ENCODE measurements at regions not wholly inside any gene's neighbourhood (a gene's known extent, or its start where the extent isn't known, plus 50 kb on each side); places are given as distances from the start of the nearest gene placed in this dataset.

GRCh38 chr4:23323436-23323835 is 566.4 kb downstream of the PPARGC1A start:
- TF ChIP-seq CTCF (IDR thresholded peaks at IDR 0.05; ENCODE audit: poor library complexity, severe bottlenecking) (no peak), EP300 (conservative IDR thresholded peaks at IDR 0.05; ENCODE audit: poor library complexity, severe bottlenecking) (no peak), RAD21 (conservative IDR thresholded peaks at IDR 0.05) (no peak), EZH2 (IDR thresholded peaks at IDR 0.05; ENCODE audit: borderline replicate concordance, insufficient read depth, low read length, poor library complexity, severe bottlenecking) (no peak), MXI1 (conservative IDR thresholded peaks at IDR 0.05; ENCODE audit: poor library complexity, severe bottlenecking) (no peak), POLR2AphosphoS5 (IDR thresholded peaks at IDR 0.05) (no peak), REST (IDR thresholded peaks at IDR 0.05; ENCODE audit: borderline replicate concordance) (no peak), SMC3 (conservative IDR thresholded peaks at IDR 0.05; ENCODE audit: poor library complexity) (no peak)

All from neural cell (in vitro differentiated cells).